ENCODE measurements at regions not wholly inside any gene's neighbourhood (a gene's known extent, or its start where the extent isn't known, plus 50 kb on each side); places are given as distances from the start of the nearest gene placed in this dataset.

DNA sequence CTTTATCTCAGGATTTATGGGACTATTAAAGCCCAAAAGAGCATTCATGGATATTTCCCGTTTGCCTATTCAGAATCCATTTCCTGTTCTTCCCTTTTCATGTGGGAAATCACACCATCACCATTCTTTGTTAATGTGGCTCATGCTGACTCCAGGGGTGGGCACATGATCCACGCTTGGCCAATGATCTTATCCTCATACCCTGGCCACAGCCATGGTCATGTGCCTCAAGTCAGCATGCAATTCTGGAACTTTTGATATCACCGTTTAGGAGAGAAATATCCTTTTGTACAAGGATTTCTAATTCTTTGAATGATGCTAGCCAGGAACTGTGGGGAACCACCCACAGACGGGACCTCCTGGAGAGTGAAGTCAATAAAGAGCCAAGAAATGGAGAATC, 272.2 kb downstream of the PRELID2 start:
- TF ChIP-seq, protein P1, sequence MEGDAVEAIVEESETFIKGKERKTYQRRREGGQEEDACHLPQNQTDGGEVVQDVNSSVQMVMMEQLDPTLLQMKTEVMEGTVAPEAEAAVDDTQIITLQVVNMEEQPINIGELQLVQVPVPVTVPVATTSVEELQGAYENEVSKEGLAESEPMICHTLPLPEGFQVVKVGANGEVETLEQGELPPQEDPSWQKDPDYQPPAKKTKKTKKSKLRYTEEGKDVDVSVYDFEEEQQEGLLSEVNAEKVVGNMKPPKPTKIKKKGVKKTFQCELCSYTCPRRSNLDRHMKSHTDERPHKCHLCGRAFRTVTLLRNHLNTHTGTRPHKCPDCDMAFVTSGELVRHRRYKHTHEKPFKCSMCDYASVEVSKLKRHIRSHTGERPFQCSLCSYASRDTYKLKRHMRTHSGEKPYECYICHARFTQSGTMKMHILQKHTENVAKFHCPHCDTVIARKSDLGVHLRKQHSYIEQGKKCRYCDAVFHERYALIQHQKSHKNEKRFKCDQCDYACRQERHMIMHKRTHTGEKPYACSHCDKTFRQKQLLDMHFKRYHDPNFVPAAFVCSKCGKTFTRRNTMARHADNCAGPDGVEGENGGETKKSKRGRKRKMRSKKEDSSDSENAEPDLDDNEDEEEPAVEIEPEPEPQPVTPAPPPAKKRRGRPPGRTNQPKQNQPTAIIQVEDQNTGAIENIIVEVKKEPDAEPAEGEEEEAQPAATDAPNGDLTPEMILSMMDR (IDR thresholded peaks at IDR 0.05) = no peak
- TF ChIP-seq POLR2A (IDR thresholded peaks at IDR 0.05) (no peak), POLR2AphosphoS5 (IDR thresholded peaks at IDR 0.05; ENCODE audit: insufficient read depth in 1 of 2, low read depth in 1 of 2) (no peak)

Measured in vagina (tissue), 2 donors.